GF-D8 (cell line): ENCODE measurements at regions not wholly inside any gene's neighbourhood (a gene's known extent, or its start where the extent isn't known, plus 50 kb on each side); places are given as distances from the start of the nearest gene placed in this dataset.

Experiments used
- DNase-seq: peaks from one replicate; lab custom pipeline; 2025; lab: John Stamatoyannopoulos, UW

GRCh38 chr7:94274828-94275227 lies 119.9 kb upstream of the COL1A2 start:
- no peak for DNase-seq

DNA sequence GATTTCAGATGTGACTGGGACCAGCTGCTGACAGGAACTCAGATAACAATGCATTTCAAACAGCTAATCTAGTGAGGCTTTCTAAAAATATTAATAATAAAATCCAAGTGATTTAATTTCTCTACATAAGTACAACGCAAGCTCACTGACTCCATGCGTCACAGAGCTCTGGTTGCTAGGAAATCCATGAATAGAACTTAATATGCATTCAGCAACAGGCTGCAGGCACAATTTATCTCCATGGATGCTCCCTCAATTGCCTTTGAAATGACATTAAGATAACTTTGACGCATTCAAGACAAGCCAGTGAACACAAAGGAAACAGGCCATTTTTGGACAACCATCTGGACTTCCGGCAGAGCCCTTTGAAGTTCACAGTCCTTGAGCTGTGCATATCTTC lies 118.7 kb upstream of the COL1A2 start:
- DNase-seq: no peak

- no peak for DNase-seq
Measured at GRCh38 chr7:94276795-94277194, 117.9 kb upstream of the COL1A2 start.

- no peak for DNase-seq
Measured at GRCh38 chr7:94277236-94277635, 117.5 kb upstream of the COL1A2 start.

DNA sequence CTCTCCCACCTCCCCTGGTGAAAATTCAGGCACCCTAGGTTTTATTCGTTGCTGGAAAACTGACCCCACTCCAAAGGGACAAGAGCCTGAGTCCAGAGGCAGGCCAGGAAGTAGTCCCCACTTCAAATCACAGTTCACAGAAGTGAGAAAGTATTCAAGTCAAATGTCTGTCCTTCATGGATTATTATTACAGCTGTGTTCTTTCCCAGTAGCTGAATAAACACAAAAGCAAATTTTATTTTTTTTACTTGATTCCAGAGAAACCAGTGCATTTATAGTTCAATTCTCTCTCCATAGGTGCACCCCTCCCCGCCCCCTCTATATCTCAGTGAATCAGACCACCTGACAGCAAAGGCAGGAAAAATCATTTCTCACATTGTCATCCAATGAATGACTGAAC lies 113.8 kb upstream of the COL1A2 start:
- DNase-seq: no peak

- no peak for DNase-seq
Measured at GRCh38 chr7:94284104-94284503, 110.6 kb upstream of the COL1A2 start.

DNA sequence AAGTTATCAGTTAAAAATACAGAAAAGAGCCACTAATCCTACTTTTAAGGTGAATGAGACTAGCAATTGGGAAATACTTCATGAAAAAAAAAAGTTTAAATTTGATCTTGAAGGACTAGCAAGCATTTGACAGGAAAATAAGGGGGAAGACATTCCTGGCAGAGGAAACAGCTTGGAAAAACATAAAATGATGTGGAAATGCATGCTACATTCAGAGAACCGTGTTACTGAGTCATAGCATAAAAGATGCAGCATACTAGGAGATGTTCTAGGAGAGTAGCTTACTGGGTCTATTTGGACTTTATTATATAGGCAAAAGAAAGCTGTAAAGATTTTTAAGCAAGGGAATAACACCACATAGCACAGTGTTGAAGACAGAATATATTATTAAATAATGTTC lies 108.6 kb upstream of the COL1A2 start:
- no peak for DNase-seq

DNA sequence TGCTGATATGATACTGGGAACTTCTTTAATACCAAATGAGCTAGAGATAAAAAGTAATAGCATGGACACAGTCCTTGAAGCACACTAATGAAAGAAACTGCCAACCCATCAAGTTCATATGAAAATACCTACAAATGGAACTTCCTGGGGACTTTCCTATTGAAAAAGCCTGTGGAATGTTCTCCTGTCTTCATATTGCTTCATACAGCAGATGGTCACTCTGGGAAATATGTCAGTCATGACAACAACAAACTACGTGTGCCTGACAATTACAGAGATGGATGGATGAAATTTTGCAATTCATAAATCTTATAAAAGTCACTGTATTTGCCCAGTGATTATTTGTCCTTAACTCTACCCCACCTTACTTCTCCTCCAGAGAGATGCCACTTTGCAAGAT lies 106.6 kb upstream of the COL1A2 start:
- DNase-seq: no peak

GRCh38 chr7:94289071-94289470 lies 105.6 kb upstream of the COL1A2 start:
- DNase-seq: no peak

DNA sequence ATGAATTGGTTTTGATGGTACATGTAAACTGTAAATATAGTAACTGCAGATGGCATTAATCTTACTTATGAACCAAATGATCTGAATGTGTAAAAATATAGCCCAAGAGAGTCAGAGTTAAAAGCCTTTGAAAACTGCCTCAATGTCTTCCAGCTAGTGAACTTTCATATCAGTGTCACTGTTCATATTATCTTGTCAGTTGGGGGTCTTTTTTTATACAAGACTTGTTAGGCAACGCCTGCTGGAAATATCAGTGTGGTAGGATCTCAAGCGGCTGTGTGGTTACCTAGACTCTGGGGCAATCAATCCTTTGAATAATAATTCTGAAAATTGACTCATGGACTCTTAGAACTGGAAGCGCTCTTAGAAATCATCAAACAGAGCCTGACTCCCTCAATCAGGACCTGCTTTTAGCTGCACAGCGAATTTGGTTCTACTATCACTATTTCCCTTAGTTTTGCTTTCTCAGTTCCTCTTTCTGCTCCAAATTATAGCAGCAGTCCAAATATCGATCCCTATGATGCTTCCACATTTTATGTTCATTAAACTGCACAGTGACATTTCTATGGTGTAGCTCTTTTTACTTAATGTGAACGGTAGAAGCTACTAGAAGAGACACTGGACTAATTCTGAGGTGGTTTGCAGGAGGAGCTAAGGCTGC lies 100.1 kb upstream of the COL1A2 start:
- no peak for DNase-seq

GRCh38 chr7:94295850-94296249 lies 98.8 kb upstream of the COL1A2 start:
- DNase-seq: no peak

DNA sequence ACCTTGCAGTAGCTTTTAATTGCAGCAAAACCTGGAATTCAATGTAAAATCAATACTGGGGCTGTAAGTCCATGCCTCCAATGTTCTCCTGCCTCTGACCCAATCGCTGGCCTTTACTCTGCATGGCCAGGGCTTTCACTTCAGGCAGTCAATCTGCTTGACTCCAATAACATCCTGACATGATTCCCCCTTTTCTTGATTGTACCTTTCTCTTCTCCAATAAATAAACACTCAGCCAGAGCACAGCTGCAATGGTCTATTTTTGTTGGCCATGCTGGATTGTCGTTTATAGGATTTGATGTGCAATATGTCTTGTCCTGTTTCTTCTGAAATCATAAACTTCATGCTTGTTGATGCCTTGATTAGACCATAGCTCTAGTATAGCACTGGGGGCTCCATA lies 97.8 kb upstream of the COL1A2 start:
- no peak for DNase-seq

- no peak for DNase-seq
Measured at GRCh38 chr7:94297397-94297838, 97.3 kb upstream of the COL1A2 start.

- no peak for DNase-seq
Measured at GRCh38 chr7:94298943-94299342, 95.8 kb upstream of the COL1A2 start.

DNA sequence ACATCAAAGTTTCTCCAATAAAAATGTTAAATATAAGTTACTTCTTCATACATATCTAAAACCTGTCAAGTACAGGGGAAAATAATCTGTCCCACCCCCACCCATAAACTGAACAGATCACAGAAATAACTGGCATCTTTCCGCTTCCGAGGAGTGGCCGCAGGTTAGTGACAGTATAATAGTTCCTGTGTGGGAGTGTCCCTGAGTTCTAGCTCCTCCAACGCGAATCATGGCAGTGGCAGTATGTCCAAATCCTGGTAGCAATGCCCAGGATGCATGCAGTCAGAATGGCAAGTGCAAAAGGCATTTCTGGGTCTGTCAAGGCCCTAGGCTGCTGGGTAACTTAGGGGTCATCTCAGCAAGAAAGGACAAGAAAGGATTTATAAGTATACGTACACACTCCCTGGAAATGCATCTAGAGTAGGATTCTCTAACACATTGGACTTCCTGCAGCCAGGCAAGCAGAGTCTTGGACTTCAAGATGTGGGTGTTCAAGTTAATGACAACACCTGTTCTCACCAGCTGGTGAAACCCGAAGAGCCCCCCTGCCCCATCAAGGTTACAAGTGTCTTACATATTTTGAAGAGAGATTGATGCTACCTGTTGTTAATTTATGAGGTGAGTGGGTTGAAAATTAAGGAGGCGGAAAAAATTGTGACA lies 94.4 kb upstream of the COL1A2 start:
- DNase-seq: no peak

DNA sequence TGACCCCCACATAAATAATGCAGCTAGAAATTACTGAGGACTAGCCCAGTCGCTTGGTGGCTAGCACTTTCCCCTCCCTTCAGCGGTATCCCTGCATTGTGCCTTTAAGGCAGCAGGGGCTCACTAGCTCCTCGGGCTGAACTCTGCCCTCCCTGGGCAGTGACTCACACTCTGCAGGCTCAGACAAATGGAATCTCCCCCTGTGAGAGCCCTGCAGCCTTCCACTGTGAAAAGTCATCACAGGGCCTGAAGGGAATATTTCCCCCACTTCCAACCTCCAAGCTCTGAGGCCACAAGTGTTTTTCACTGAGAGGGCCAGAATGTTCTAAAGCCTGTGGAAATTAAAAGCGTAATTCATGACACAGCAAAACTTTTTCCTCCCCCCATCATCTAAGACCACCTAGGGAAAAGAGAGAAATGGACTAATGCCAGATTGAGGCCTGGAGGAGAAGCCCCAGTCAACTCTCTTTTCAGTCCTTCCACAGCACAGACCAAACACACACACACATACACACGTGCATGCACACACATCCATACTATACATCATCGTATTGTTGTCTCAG lies 93.6 kb upstream of the COL1A2 start:
- no peak for DNase-seq

- DNase-seq: no peak
Measured at GRCh38 chr7:94303118-94303517, 91.6 kb upstream of the COL1A2 start.

DNA sequence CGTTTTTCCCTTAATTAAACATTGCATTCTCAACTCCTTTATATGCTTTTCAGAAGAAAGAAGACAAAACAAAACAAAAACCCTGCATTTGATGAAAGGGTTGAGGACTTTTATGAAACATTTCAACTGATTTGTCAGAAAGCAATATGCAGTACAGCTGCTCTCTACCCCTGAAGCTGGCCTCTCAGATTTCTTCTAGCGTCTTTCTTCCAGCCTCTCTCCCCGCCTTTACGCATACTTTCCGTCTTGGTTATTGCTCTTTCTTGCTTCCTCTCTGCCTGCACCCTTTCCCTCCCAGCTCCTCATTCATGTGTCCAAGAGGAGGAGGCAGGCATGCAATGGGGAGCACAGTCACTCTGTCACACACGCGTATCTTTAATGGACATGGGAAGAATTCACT lies 91.0 kb upstream of the COL1A2 start:
- DNase-seq: no peak

DNA sequence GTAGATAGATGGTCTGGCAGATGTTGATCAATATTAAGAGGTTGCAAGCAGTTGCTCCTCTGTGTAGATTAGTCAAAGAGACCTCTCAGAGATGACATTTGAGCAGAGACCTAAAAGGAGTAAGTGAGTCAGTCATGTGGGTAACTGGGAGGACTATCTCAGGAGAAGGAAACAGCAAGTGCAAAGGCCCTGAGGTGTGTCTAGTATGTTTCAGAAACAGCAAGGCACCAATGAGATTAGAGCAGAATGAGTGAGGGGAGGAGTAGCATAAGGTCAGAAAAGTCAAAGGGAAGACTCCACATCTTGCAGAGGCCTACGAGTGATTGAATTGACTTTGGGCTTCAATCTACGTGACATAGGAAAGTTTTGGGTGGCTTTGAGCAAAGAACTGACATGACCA lies 89.8 kb upstream of the COL1A2 start:
- DNase-seq: no peak

DNA sequence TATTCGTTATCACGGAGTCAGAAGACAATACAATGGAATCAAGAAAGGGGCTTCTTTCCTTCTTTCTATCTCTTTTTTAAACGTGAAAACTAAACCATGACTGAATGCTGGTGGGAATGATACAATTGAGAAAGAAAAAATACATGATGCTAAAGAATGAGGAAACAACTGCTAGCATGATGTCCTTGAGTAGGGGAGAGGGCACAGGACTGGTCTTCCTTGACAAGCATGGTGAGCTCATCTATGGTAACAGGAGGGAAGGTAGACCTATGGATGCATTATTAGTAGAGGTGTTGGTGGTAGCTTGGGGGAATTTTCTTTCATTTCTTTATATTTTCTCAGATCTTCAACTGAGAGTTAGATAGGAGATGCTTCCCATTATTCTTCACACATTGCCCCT lies 88.9 kb upstream of the COL1A2 start:
- no peak for DNase-seq

GRCh38 chr7:94307399-94308048 lies 87.2 kb upstream of the COL1A2 start:
- DNase-seq: no peak

DNA sequence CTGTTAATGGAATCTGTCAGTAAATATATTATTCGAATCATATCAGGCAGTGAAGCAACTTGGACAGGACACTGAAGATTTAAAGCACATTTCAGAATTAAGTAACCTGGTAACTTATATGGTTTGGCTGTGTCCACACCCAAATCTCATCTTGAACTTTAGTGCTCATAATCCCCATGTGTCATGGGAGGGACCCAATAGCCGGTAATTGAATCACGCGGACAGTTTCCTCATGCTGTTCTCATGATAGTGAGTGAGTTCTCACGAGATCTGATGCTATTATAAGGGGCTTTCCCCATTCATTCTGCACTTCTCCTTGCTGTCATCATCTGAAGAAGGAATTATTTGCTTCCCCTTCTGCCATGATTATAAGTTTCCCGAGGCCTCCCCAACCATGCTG lies 83.2 kb upstream of the COL1A2 start:
- no peak for DNase-seq

GRCh38 chr7:94313926-94314325 lies 80.8 kb upstream of the COL1A2 start:
- no peak for DNase-seq
